Caco-2 (cell line): ENCODE measurements at regions not wholly inside any gene's neighbourhood (a gene's known extent, or its start where the extent isn't known, plus 50 kb on each side); places are given as distances from the start of the nearest gene placed in this dataset.

Experiments used
- BruUV-seq: library from RNA; stranded (reverse); fragments of 400-500 nt; replicated peaks from 2 replicates; lab custom pipeline; 2021; lab: Mats Ljungman, UMichigan
- CTCF ChIA-PET: fragments of 300-600 bp; sonication (Branson Sonifier 250); formaldehyde crosslinking; loops from one replicate; lab custom pipeline; 2022; ENCODE audit warnings: antibody characterized with exemption; lab: Charles Lee
- POLR2A ChIA-PET: fragments of 300-600 bp; sonication (Branson Sonifier 250); formaldehyde crosslinking; loops from one replicate; lab custom pipeline; 2022; ENCODE audit warnings: antibody characterized with exemption; lab: Charles Lee
- DNase-seq, 2 experiments: peaks; one replicate each; pipeline versions ENCODE4 v3.0.0 to v3.0.0-alpha.2; 2020 to 2022
- H3K27me3 ChIP-seq: replicated peaks from 2 replicates; pipeline ENCODE4 v1.6.0; 2011; ENCODE audit warnings: low read length; ENCODE audit not compliant: control insufficient read depth, insufficient read depth
- H3K36me3 ChIP-seq: 2 replicates; pipeline ENCODE4 v1.5.1; 2011; ENCODE audit warnings: low read length; ENCODE audit not compliant: control insufficient read depth, insufficient read depth
- H3K4me1 ChIP-seq: fragments of 250-450 bp; sonication (Bioruptor Pico); 2 replicates; pipeline ENCODE4 v1.5.1; 2020; ENCODE audit warnings: mild to moderate bottlenecking
- H3K4me3 ChIP-seq: 2 replicates; pipeline ENCODE4 v1.5.1; 2011; ENCODE audit warnings: low read depth, mild to moderate bottlenecking, control low read depth, low read length
- H3K9me3 ChIP-seq: fragments of 250-450 bp; sonication (Bioruptor Pico); 2 replicates; pipeline ENCODE4 v1.5.1; 2020; ENCODE audit warnings: mild to moderate bottlenecking, moderate library complexity
- H3K27ac Mint-ChIP-seq: one replicate; pipeline ENCODE4 v1.8.0; 2022; ENCODE audit warnings: mixed read lengths; ENCODE audit not compliant: unreplicated experiment
- H3K27me3 Mint-ChIP-seq: one replicate; pipeline ENCODE4 v1.8.0; 2022; ENCODE audit warnings: mixed read lengths; ENCODE audit not compliant: insufficient read depth, unreplicated experiment
- H3K36me3 Mint-ChIP-seq: one replicate; pipeline ENCODE4 v1.8.0; 2022; ENCODE audit warnings: mild to moderate bottlenecking, mixed read lengths; ENCODE audit not compliant: insufficient read depth, unreplicated experiment
- H3K4me1 Mint-ChIP-seq: one replicate; pipeline ENCODE4 v1.8.0; 2022; ENCODE audit warnings: low read depth, mixed read lengths; ENCODE audit not compliant: unreplicated experiment
- H3K4me3 Mint-ChIP-seq: one replicate; pipeline ENCODE4 v1.8.0; 2022; ENCODE audit warnings: mild to moderate bottlenecking, moderate library complexity, mixed read lengths; ENCODE audit not compliant: unreplicated experiment
- H3K9me3 Mint-ChIP-seq: one replicate; pipeline ENCODE4 v1.8.0; 2022; ENCODE audit warnings: mixed read lengths; ENCODE audit not compliant: unreplicated experiment
- intact Hi-C: fragments of 100-400 bp; cut with micrococcal nuclease; formaldehyde crosslinking; loops from one replicate; pipeline ENCODE4 v1.10.0; 2022; ENCODE audit not compliant: unreplicated experiment
- TF ChIP-seq, protein P1 (sequence below), 2 experiments: fragments of 200-600 bp in 1 of 2; IDR thresholded peaks; 1 replicate in 1 of 2; 2 replicates in 1 of 2; pipeline versions ENCODE4 v1.5.1 to v1.8.0; 2011 to 2022; ENCODE audit warnings: antibody characterized with exemption in 1 of 2, control low read depth in 1 of 2, inconsistent platforms in 1 of 2, low read depth in 1 of 2, low read length in 1 of 2, mild to moderate bottlenecking in 1 of 2, moderate library complexity in 1 of 2; ENCODE audit not compliant: insufficient read depth in 1 of 2, severe bottlenecking in 1 of 2, unreplicated experiment in 1 of 2

DNA sequence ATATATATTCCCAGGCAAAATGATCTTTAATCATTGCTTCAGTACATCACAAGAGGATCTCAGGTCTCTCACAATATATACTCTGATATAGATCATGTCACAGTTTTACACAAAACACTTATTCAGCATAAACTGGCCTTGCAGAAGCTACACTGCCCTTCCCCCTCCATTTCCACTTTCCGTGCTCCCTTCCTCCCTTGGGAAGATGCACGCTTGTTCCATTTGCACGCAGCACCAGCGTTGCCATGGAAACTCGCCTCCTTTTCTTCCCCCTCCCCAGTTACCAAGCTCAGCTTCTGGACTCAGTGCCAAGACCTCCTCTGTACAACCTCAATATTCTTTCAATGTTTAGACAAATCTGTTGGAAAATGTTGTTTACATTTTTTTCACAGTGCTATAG lies 154.6 kb downstream of the RFPL4B start:
- BruUV-seq: no TSS peak
- TF ChIP-seq, protein P1, sequence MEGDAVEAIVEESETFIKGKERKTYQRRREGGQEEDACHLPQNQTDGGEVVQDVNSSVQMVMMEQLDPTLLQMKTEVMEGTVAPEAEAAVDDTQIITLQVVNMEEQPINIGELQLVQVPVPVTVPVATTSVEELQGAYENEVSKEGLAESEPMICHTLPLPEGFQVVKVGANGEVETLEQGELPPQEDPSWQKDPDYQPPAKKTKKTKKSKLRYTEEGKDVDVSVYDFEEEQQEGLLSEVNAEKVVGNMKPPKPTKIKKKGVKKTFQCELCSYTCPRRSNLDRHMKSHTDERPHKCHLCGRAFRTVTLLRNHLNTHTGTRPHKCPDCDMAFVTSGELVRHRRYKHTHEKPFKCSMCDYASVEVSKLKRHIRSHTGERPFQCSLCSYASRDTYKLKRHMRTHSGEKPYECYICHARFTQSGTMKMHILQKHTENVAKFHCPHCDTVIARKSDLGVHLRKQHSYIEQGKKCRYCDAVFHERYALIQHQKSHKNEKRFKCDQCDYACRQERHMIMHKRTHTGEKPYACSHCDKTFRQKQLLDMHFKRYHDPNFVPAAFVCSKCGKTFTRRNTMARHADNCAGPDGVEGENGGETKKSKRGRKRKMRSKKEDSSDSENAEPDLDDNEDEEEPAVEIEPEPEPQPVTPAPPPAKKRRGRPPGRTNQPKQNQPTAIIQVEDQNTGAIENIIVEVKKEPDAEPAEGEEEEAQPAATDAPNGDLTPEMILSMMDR (IDR thresholded peaks at IDR 0.05; ENCODE audit: insufficient read depth in 1 of 2, low read depth in 1 of 2, low read length in 1 of 2, severe bottlenecking in 1 of 2, unreplicated experiment in 1 of 2): no peak
- no peak overlapping the region for H3K4me3 Mint-ChIP-seq
- POLR2A ChIA-PET: no interaction called here
- no peaks in the 10 kb centered on the region for H3K4me1 ChIP-seq
- H3K36me3 Mint-ChIP-seq: no peaks in the 10 kb centered on the region
- CTCF ChIA-PET: no interaction called here
- no peak for DNase-seq
- intact Hi-C loops: loop anchor here (2.0 kb wide), 3 partner anchors 59 to 117 kb away; no protein-coding TSS in a partner anchor
- no peak overlapping the region for H3K27ac Mint-ChIP-seq
- H3K27me3 ChIP-seq: no peaks in the 10 kb centered on the region
- no peaks in the 10 kb centered on the region for H3K4me1 Mint-ChIP-seq
- no peak overlapping the region for H3K4me3 ChIP-seq
- H3K9me3 Mint-ChIP-seq: no peaks in the 10 kb centered on the region
- H3K9me3 ChIP-seq: no peaks in the 10 kb centered on the region
- H3K36me3 ChIP-seq: no peaks in the 10 kb centered on the region
- H3K27me3 Mint-ChIP-seq: no peaks in the 10 kb centered on the region

DNA sequence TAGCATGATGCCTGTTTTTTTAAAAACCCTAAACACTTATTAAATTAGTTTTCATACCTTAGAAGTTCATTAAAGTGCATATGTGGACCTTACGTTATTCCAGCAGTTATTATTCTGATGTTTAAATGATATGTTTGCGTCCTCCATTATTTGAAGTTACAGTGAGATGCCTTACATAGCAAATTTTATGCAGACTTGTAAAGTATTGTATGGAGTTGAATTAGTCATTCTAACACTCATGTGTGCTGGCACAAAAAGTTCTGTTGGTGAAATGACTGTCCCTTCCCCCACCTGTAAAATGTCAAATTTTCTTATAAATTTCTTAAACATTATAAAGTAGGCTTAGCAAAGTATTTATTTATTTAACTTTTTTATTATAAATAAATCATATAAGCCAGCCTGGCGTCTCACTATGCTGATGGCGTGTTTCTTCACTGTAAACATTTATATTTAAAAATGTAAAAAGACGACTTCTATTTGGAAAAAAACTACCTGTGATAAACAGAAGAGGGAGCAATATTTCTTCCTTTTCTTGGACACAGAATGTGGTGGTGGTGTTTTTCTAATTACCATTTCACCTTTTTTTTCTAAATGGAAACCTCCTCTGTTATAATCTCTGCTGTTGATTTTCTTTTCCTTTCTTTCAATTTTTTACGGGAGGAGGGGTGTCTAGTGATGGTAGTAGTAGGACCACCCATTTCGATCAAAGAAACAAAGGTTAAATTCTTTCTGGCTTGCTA lies 155.4 kb downstream of the RFPL4B start:
- Mint-ChIP-seq H3K4me3 (no peak overlapping the region), H3K27ac (no peak overlapping the region), H3K9me3 (no peaks in the 10 kb centered on the region), H3K36me3 (no peaks in the 10 kb centered on the region), H3K27me3 (no peaks in the 10 kb centered on the region), H3K4me1 (no peaks in the 10 kb centered on the region)
- ChIA-PET CTCF (no interaction called here), POLR2A (no interaction called here)
- H3K27me3 ChIP-seq: no peaks in the 10 kb centered on the region
- no peak for DNase-seq
- no peaks in the 10 kb centered on the region for H3K9me3 ChIP-seq
- H3K4me1 ChIP-seq: no peaks in the 10 kb centered on the region
- no peaks in the 10 kb centered on the region for H3K36me3 ChIP-seq
- no peak overlapping the region for H3K4me3 ChIP-seq
- TF ChIP-seq, protein P1 (IDR thresholded peaks at IDR 0.05; ENCODE audit: insufficient read depth in 1 of 2, low read depth in 1 of 2, low read length in 1 of 2, severe bottlenecking in 1 of 2, unreplicated experiment in 1 of 2): peak; percentile 5 to 16
- BruUV-seq: no TSS peak
- intact Hi-C loops: loop anchor here (2.0 kb wide), 3 partner anchors 58 to 116 kb away; no protein-coding TSS in a partner anchor

DNA sequence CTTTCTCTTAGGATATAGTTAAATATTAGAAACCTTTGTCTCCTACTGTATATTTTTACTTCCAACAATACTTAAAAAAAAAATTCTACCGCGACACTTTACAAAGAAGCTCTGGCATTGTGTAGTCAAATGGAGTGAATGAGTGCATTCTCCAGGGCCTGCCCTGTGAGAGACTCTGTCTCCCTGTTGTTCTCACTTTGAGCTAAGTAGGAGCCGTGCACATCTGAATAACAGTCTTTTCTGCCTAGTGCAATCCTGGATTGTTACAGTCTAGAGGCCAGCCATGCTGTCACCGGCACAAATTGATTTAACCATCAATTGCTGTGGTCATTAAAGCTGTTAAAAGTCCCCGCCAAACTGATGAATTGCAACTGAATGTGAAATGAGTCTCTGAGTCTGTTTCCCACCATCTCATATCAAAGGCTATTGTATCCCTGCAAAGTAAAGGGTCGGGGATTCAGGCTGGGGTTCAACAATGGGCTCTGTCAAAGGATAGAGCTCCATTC lies 156.0 kb downstream of the RFPL4B start:
- BruUV-seq: no TSS peak
- Mint-ChIP-seq H3K27ac (no peak overlapping the region), H3K36me3 (no peaks in the 10 kb centered on the region), H3K27me3 (no peaks in the 10 kb centered on the region), H3K4me1 (no peaks in the 10 kb centered on the region), H3K4me3 (no peak overlapping the region), H3K9me3 (no peaks in the 10 kb centered on the region)
- CTCF ChIA-PET: no interaction called here
- Histone ChIP-seq H3K4me3 (no peak overlapping the region), H3K9me3 (no peaks in the 10 kb centered on the region), H3K4me1 (no peaks in the 10 kb centered on the region), H3K36me3 (no peaks in the 10 kb centered on the region), H3K27me3 (no peaks in the 10 kb centered on the region)
- TF ChIP-seq, protein P1 (IDR thresholded peaks at IDR 0.05; ENCODE audit: insufficient read depth in 1 of 2, low read depth in 1 of 2, low read length in 1 of 2, severe bottlenecking in 1 of 2, unreplicated experiment in 1 of 2): no peak
- POLR2A ChIA-PET: no interaction called here
- DNase-seq: no peak
- intact Hi-C loops: loop anchor here (2.0 kb wide), 3 partner anchors 58 to 116 kb away; no protein-coding TSS in a partner anchor
